GM12878 (cell line): ENCODE measurements at regions not wholly inside any gene's neighbourhood (a gene's known extent, or its start where the extent isn't known, plus 50 kb on each side); places are given as distances from the start of the nearest gene placed in this dataset.

Experiments used
- EZH2 ChIP-seq: IDR thresholded peaks from 2 replicates; pipeline ENCODE4 v1.6.1; 2012; ENCODE audit warnings: low read depth, mild to moderate bottlenecking, control low read depth, inconsistent platforms, low read length, borderline replicate concordance; ENCODE audit not compliant: control insufficient read depth
- POLR2A ChIP-seq: IDR thresholded peaks from 2 replicates; pipeline ENCODE4 v1.6.1; 2011; ENCODE audit warnings: low read depth, mild to moderate bottlenecking, low read length

DNA sequence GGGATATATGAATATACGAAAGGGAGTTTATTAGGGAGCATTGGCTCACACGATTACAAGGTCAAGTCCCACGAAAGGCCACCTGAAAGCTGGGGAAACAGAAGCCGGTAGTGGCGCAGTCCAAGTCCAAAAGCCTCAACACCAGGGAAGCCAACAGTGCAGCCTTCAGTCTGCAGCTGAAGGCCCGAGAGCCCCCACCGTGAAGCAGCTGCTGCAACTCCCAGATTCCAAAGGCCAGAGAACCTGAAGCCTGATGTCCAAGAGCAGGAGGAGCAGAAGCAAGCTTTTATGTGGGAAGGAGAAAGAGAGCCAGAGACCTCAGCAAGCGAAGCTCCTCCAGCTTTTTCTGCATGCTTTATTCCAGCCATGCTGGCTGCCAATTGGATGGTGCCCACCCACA is 275.8 kb downstream of the PTTG2 start:
- TF ChIP-seq POLR2A (no peak), EZH2 (no peak)
